GM18517 (cell line): ENCODE measurements at regions not wholly inside any gene's neighbourhood (a gene's known extent, or its start where the extent isn't known, plus 50 kb on each side); places are given as distances from the start of the nearest gene placed in this dataset.

Experiments used
- ATAC-seq: cut with Tn5 transposase; IDR thresholded peaks from one replicate; pipeline ENCODE4 v1.9.1; 2021; ENCODE audit warnings: mild to moderate bottlenecking, moderate library complexity; ENCODE audit not compliant: unreplicated experiment

DNA sequence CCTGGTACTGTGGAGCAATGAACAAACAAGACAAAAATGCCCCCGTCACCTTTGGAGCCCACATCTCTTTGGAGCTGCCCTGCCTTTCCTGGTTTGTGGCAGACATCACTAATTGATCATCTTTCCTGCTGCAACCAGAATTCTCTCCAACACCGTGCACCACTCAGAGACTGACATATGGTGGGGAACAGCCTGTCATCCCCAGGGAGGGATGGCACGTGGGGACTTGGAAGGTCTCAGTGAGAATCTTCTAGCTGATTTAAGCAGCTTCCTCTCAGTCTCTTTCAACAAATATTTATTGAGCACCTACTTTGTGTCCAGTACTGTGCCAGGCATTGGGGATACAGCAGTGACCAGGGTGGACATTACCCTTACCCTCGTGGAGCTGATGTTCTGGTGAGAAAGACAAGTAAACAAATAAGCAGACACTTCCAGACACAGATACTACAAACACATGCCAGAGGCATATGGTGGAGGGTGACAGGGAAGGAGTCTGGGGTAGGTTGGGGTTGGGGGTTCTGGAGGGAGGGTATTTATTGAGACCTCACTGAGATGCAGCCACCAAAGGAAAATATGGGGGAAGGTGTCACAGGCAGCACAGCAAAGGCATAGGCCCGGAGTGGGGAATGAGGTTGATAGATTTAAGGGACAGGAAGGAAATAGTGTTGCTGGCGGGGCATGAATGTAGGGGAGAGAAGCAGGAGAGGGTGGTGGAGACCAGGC lies 82.3 kb downstream of the CEBPB start:
- no peak for ATAC-seq

DNA sequence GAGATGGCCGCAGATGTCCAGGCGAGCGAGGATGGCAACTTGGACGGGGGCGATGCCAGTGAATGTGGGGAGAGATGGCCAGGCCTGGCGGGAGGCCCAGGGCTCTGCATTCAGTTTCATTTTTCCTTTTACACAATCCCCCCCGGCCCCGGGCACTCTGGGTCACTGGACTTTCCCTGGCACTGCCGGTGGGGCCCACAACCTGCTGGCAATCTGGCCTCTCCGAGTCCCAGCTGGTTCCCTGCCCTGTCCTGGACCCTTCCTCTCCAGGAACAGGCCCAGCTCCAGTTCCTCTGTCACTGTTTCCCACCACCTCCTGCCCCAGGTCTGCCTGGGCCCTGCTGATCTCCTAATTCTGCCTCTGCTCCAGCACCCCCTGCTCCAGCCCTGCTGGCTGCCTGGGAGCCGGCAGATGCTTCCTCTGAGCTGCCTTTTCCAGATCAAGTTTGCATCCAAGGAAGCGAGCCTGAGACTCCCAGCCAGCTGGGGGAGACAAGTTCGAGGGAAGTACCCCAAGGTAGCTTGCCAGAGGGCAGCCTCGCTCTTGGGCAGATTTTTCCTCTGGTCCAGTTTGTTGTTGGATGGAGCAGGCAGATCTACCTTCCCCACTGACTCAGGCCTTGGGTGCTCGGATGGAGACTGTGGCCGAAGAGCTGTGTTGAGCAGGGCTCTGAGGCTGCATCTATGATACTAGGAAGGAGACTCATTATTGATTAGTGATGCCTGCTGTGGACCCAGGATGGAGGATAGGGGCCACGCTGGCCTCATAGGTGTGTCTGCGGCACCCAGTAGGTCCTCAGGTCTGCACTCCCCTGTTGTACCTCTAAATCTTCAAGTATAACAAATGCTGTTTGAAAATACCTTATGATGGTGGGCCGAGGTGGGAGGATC lies 83.2 kb downstream of the CEBPB start:
- ATAC-seq: no peak

DNA sequence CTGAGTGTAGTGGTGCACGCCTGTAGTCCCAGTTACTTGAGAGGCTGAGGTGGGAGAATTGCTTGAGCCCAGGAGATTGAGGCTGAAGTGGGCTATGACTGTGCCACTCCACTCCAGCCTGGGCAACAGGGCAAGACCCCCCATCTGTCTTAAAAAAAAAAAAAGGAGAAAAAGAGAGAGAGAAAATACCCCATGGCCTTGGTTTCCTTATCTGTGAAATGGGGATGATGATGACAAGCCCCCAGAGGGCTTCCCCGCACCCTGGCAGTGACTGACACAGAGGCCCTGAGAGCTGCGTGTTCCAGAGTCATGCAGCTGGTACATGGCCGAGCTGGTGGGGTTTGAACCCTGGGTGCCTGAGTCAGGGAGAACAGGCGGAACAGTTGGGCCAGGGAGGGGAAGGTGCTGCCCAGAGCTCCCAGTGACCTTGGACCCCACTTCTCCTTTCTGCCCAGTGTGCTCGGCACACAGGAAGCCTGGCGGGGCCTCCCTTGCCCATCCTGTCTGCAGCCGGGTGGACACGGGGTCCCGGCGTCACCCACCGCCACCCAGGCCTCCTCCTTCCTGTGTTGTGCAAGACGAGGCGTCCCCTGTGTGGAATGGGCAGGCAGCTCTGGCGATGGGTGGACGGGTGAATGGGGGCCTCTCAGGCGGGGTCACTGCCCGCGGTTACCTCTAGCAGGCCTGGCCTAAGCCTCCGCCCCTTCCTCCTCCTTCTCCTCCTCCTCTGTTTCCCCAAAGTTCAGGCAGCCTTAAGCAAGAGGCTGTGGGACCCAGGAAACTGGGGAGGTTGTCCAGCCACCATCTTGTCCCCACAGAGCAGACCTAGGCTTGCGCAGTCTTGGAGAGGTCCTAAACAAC lies 84.2 kb downstream of the CEBPB start:
- no peak for ATAC-seq

DNA sequence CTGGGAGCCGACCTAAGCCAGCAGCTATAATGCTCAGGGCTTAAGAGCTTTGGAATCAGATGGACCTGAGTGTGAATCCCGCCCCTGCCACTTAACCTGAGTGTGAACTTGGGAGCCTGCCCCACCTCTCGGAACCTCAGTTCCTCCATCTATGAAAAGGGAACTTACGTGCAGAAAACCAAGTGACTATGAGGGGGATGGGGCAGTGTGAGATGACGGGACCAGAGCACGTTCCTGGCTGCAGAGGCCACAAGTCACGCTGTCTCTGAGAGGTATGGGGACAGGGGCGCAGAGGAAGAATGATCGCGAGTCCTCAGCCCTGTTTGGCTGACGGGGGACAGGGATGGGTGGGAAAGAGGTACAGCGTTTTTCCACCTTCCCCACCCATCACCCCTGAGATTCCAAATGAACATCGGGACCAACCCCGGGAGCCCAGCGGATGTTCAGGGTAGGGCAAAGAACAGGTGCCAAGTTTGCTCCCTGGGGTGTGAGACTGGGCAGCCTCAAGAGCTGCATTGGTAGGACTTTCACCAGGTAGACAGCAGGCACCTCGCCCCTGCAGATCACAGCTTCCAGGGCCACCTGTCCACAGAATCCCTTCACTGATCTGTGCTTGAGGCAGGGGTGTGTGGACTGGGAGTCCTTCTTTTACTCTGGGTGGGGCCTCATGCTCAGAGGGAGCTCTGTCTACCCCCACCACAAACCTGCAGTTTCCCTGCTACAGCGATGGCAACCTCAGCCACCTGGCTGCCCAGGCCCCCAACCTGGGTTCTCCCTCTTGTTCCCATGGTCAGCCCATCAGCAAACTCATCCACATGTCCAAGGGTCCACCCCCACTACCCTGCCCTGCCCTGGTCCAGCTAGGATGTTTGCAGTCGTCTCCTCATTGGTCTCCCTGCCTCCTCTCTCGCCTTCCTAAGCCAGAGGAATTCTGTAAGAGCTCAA lies 85.8 kb downstream of the CEBPB start:
- ATAC-seq: no peak

DNA sequence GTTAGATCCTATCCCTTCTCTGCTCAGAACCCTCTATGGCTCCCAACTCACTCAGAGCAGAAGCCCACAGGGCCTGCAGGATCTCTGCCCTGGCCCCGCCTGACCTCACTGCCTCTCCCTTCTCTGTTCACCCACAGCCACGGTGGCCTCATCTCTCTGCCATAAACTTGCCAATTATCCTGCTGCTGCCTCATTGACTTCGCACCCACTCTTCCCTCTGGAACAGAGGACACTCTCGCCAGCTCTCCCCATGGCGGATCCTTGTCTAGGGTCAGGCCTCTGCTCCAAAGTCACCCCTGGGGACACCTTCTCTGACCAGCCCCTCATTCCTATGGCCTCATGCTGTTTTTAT lies 86.4 kb downstream of the CEBPB start:
- no peak for ATAC-seq

DNA sequence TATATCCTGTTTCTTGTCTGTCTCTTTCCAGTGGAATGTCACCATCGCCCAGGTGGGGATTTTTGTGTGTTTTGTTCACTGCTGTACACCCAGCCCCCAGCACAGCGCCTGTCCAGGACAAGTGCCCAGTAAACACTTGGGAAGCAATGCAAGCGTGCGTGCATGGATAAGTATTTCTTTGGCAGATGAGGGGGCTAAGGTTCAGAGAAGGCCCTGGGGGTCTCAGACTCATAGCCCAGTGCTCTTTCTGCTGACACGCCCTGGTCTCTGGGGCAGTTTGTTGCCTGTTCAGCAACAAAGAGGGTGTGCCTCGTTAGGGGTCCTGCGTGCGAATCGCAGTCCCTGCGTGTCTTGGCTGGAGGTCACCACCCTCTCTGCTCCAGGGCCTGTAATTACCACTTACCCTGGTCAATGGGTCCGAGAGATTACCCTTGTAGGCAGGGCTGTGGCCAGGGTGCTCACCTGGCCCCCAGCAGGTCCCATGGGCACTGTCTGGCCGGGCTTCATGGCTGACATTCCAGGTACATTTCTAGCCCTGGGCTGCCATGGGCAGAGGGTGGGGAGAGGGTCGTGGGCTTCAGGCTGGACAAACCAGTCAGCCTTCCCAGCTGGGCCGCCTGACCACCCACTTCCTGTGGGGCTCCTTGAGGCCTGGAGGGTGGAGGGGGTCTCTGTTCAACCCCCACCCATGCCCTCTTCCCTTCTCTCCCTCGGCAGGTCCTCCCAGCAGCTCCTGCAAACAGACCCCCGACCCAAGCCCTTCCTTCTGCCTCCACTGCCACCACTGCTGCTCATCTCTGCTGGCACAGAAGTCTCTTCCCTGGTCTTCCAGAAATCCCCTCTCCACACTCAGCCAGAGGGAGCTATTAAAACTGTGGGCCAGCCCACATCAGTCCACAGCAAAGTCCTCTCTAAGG lies 87.1 kb downstream of the CEBPB start:
- no peak for ATAC-seq

DNA sequence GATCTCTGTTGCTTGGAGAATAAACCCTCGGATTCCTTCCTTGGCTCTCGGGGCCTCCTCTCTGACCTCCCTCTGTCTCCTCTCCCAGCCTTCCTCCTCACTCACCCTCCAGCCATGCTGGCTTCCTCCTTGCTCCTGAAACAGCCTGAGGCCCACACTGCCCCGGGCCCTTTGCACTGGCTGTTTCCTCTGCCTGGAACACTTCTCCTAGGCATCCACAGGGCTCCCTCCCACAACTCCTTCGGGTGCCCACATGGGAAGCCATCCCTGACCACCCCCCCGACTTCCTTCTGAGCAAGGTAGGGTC lies 87.7 kb downstream of the CEBPB start:
- no peak for ATAC-seq

DNA sequence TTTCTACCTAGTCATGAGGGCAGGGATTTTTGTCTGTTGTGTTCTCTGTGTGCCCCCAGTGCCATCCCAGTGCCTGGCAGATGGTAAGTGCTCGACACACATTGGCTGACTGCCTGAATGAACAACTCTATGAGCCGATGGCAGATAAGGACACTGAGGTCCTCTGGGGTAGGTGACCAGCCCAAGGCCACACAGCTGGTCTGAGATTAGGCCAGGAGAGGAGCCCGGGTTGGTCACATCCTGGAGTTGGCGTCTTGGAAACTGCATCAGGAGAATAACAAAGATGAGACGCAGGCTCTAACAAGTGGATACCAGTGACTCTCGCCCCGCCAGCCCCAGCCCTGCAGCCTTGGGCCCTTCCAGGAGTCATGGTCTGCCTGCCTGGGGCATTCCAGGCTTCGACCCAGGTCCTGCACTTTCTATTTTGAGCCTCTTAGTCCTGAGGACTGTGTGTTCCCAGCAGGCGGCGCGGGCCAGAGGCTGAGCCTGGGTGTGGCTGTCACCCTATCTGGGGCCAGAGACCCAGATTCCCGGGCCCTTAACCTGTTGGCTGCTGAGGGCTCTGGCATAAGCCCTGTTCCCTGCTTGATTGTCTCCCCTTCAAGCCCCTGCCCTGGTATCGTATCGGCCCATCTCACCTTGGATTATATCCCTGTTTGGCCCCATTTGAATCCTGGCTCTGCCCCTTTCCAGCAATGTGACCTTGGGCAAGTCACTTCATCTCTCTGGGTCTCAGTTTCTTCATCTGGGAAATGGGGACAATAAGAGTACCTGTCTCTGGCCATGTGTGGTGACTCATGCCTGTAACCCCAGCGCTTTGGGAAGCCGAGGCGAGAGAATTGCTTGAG lies 88.3 kb downstream of the CEBPB start:
- no peak for ATAC-seq

DNA sequence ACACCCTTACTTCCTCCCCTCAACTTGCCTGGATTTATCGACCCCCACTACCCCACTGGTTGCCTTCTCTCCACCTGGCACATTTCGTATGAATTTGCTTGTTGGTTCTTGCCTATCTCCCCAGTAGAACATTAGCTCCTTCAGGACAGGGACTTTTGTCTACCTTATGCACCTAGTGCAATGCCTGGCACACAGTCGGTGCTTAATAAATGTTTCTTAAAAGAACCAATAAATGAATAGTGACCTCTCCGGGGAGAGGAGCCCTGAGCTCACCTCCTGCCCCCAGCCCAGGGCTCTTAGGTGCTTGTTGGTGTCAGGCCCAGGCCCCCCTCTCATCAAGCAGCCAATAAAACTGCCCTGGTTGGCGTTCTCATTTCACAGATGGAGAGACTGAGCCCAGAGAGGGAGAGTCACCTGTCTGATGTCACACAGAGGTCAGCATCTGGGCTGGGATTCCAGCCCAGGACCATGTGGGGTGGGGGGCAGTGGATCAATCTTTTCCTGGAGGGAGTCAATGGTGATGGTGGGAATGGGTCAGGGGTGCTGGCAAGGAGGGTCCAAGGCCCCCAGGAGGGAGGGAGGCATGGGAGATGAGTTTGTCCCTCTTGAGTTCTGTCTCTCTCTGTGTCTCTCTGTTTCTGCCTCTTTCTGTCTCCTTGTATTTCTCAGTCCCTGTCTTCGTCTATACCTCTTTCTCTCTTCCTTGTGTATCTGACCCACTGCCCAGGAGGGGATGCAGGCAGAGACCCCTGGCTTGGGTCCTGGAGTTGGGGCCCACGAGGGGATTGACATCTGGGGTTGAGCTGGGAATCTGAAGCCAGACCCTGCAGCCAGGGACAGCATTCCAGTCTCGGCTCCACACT lies 89.6 kb downstream of the CEBPB start:
- ATAC-seq: no peak

DNA sequence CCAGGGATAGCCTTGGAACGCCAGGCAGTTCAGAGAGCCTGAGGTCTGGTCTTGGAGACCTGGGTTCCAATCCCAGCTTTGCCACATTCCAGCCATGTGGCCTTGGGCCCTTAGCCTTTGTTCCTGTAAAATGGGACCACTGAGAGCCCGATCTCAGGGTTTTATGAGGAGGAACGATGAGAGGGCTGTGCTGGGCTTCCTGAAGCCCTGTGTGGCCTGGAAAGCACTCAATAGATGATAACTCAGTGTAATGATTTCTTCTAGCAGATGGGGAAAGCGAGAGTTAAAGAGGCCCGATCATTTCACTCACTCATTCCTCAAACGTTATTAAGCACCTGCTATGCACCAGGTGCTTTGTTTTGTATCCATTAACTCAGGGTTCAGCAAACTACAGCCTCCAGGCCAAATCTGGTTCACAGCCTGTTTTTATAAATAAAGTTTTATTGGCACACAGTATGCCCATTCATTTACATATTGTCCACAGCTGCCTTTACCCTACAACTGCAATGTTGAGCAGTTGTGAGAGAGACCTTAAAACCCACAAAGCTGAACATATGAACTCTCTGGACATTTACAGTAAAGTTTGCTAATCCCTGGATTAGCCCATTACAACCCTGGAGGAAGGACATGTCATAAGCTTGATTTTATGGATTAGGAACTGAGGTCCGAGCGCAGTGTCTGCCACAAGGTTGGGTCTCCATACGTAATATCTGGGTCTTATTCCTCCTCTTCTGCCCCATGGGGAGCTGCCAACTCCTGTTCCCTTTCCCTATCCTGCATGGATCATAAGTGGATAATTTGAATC lies 90.4 kb downstream of the CEBPB start:
- no peak for ATAC-seq

DNA sequence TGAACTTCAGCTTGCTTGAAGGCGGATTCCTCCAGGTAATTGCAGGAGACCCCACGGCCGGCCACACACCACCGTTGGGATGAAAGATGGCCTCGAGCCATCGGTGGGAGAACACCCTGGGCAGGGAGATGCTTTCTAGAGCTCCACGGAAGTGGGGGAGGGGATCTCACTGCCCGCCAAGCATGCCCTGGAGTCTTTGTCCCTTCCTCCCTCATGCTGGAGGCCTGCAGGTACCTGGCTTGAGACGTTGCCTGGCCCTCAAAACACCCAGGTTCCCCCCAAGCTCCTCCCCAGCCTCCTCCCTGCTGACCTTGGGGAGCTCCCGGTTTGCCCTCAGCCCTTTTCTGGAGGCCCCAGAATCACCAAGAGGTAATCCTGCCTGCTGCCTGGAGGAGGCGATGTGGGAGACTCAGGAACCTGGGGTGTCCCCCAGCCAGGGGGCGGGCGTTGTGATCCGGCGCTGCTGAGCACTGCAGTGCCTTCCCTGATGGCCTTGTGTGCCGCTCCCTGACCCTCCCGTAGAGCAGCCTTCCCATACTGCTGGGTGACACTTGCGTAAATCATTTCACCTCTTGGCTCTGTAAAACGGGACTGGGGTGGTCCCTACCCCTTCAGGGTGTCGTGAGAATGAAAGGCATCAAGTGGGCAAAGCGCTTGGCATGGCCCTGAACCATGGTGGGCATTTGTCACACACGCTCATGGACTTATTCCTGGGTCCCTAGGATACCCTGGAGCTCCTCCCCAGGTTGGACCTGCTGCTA lies 91.4 kb downstream of the CEBPB start:
- no peak for ATAC-seq

DNA sequence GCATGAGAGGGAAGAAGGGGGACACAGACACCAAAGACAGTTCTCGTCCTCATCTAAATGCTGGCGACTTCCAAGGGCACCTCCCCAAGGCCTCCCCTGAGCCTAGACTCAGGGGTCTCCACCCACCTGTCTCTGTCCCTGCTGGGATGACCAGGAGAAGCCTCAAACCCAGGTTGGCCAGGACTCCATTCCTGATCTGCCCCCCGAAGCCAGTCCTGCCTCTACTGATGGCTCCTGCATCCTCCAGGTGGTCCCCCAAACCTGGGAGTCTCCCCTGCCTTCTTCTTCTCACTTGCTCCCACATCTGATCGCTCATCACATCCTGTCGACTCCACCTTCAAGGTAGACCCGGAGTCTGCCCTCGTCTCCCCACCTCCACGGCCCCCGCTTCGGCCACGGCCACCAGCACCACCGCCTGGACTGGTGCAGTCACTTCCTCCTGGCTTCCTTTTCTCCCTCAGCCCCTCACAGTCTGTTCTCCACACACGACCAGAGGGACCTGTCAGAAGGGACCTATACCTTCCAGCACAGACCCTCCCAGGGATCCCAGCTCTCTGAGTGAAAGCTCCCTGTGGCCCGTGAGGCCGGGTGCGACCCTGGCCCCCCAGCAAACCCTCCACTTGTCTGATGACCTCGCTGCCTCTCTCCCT lies 92.1 kb downstream of the CEBPB start:
- no peak for ATAC-seq

DNA sequence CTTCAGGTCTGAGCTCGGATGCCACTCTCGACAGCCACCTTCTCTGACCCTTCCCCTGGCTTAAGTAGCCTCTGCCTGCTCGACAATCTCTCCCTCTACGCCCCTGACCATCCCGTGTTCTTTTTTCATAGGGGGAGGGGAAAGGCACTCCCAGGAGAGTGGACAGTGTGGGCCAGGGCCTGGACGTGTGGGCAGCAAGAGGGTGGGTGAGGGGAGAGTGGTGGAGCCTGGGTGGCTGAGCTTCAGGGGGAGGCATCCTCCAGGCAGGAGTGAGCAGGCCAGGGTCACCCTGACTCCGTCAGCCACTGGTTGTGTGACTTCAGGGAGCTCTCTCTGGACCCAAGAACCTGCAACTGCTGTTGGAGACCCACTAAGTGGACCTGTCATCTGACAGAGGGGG lies 92.7 kb downstream of the CEBPB start:
- no peak for ATAC-seq

DNA sequence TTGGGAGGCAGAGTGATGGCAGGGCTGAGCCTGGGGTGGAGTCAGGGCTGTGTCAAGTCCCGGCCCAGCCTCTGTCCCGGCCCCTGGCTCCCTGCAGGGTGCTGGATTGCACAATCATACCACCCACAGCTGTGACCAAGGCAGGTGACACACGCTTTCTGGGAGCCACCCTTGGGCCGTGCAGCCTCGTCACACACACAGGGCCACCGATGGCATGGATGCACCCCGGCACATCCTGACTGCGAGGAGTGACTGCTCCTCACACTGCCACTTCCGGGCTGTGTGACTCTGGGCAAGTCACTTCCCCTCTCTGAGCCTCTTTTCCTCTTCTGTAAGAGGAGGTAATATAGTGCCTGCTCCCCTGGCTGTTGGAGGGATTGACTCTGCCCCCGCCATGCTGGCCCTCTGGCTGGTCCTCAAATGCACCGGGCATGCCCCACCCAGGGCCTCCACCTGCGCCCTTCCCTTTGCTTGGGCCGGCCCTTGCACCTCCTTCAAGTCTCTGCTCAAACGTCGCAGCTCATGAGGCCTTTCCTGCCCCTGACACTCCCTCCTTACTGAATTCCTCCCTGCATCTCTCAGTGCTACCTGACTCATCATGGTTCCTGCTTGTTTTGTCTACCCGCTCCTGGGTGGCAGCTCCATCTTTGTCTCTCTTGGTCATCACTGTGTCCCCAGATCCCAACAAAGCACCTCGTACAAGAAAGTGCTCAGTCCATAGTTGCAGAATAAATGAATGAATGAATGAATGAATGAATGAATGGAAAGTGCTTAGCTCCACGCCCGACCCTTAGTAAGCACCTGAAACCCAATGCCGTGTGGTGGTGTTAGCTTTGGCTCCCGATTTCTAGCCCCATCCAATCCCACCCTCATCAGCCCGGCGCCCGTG lies 93.5 kb downstream of the CEBPB start:
- ATAC-seq: no peak
